ENCODE measurements at regions not wholly inside any gene's neighbourhood (a gene's known extent, or its start where the extent isn't known, plus 50 kb on each side); places are given as distances from the start of the nearest gene placed in this dataset.

DNA sequence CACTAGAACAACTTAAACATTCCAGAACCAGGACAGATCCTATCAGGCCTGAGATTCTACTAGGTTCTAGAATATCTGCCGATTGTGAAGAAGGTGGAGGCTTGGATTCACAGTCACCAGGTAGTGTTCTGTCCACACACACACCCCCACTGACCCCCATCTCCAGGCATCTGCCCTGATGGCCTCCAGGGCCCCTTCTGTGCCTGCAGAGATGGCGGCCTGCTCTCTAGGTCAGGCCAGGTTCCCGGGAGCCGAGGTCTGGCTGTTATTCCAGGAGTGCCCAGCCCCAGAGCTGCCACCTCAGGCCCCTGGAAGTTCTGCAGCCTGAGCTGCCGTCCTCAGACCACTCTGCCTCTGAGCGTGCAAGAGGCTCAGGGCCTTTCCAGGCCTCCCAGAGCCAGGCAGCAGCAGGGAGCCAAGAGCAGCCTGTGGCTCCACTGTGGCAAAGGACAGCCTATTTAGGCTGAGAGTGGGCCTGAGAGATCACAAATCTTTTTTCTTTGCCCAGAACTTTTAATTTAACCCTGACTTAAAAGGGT, 96.2 kb upstream of the ASAP2 start:
- WGBS (ENCODE audit: low lambda C conversion rate), result 11% methylated on average over 5 of the region's 6 CpGs
- POLR2A ChIA-PET, result no interaction called here
- H3K4me1 ChIP-seq (ENCODE audit: insufficient read depth, low read length), result peaks cover 8% of the 10 kb centered on the region; the same call in 1 of the 2 replicates

More for the DNA sequence above, 96.2 kb upstream of the ASAP2 start:
- ATAC-seq (peak; percentile 80), DNase-seq (ENCODE audit: low spot score) (no peak), FAIRE-seq (no peak)
- no peaks in the 10 kb centered on the region for H3K36me3 ChIP-seq (replicated peaks in 1 of 2; ENCODE audit: control insufficient read depth in 1 of 2, insufficient read depth in 2 of 2, low read length in 2 of 2)
- intact Hi-C loops (cut with micrococcal nuclease; ENCODE audit: unreplicated experiment), result no loop called here
- H3K27me3 ChIP-seq (ENCODE audit: control insufficient read depth in 1 of 2, insufficient read depth in 2 of 2, low read length in 2 of 2), result peaks cover 10 to 66% of the 10 kb centered on the region in 2 experiments
- peak; percentile 21; the same call in 1 of the 2 replicates for TF ChIP-seq MXD1 (CRISPR knock-in tag; IDR thresholded peaks at IDR 0.05)
- no peak for TF ChIP-seq ZNF550 (CRISPR knock-in tag; IDR thresholded peaks at IDR 0.05; ENCODE audit: borderline replicate concordance)
- no peak for TF ChIP-seq ASH2L (IDR thresholded peaks at IDR 0.05; ENCODE audit: insufficient read length, low read depth, low read length)
- TF ChIP-seq ZNF691 (CRISPR knock-in tag; IDR thresholded peaks at IDR 0.05; ENCODE audit: borderline replicate concordance, low read depth), result peak; percentile 47; the same call in 1 of the 2 replicates
- 0 out of 2 replicates have a peak, but pooled peaks have one; percentile 30 for TF ChIP-seq ZNF687 (CRISPR knock-in tag; IDR thresholded peaks at IDR 0.05)
- H3K4me2 ChIP-seq (ENCODE audit: low read depth, low read length), result peak overlapping the region; percentile 19; the same call in 1 of the 2 replicates
- in situ Hi-C loops (cut with HindIII; ENCODE audit: extremely low pct_ligation_motif_present, low pct_unique_long_range_greater_than_20kb), result no loop called here
- H3K9ac ChIP-seq (ENCODE audit: insufficient read depth, low read depth, low read length), result no peak overlapping the region
- no peak overlapping the region for H2AFZ ChIP-seq (ENCODE audit: low read length)
- H4K20me1 ChIP-seq (ENCODE audit: insufficient read depth, low read length), result no peaks in the 10 kb centered on the region
- CTCF ChIA-PET (ENCODE audit: low intra/inter-chr PET ratio, low total read pairs), result no interaction called here
- H3K27ac ChIP-seq (ENCODE audit: extremely low read length, insufficient read depth, low read length), result no peak overlapping the region
- H3K4me3 ChIP-seq (replicated peaks in 1 of 3; ENCODE audit: insufficient read depth in 1 of 3, low read depth in 2 of 3, low read length in 3 of 3), result no peak overlapping the region
- no TSS peak for BruUV-seq (replicated peaks)
- no peaks in the 10 kb centered on the region for H3K9me3 ChIP-seq (ENCODE audit: low read length)
- H3K79me2 ChIP-seq (ENCODE audit: insufficient read depth, low read length), result no peaks in the 10 kb centered on the region

All from HepG2 (cell line).